ENCODE measurements at regions not wholly inside any gene's neighbourhood (a gene's known extent, or its start where the extent isn't known, plus 50 kb on each side); places are given as distances from the start of the nearest gene placed in this dataset.

DNA sequence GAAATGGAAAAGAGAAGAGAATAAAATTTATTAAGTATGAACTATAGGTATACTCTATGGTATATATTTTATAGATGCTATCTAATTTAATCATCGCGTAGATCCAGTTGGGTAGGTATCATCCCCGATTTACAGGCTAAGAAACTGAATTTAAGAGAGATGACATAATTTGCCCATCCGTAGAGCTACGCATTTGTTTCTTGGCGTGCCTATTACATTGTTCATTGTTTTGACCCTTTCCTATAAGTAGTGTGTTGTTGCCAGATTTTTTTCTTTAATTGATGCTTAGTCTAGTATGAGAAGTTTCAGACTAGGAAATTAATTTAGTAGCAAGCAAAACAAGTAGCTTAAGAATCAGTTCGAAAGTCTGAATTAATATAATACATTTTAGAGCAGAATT lies 205.7 kb upstream of the NPSR1 start (continued):
- no peak for TF ChIP-seq PHF21A (IDR thresholded peaks at IDR 0.05; ENCODE audit: borderline replicate concordance, low read depth)
- no peak for TF ChIP-seq CBFB (CRISPR knock-in tag; IDR thresholded peaks at IDR 0.05)
- TF ChIP-seq ZNF217 (CRISPR knock-in tag; IDR thresholded peaks at IDR 0.05), result no peak
- no peak for TF ChIP-seq ELF2 (CRISPR knock-in tag; IDR thresholded peaks at IDR 0.05)

DNA sequence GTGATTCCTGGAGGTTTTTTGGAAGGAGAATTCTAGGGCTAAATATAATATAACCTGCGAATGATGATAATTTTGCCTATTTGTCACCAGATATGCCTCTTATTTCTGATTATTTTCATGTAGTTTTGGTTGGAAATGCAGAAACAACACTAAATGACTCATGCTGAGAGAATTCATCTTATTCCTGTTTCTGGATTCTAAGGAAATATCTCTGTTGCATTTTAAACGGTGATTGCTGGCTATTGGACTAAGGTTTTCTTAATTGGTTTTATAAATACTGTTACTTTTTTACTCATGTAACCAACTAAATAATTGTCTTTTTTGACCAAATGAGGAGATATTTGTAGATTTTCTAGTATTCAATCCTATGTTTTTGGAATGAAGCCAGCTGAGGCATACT lies 204.9 kb upstream of the NPSR1 start:
- TF ChIP-seq ZNF507 (tag; conservative IDR thresholded peaks at IDR 0.05) (no peak), HNRNPL (IDR thresholded peaks at IDR 0.05; ENCODE audit: low read depth, low read length) (no peak)
- TF ChIP-seq, protein P1, sequence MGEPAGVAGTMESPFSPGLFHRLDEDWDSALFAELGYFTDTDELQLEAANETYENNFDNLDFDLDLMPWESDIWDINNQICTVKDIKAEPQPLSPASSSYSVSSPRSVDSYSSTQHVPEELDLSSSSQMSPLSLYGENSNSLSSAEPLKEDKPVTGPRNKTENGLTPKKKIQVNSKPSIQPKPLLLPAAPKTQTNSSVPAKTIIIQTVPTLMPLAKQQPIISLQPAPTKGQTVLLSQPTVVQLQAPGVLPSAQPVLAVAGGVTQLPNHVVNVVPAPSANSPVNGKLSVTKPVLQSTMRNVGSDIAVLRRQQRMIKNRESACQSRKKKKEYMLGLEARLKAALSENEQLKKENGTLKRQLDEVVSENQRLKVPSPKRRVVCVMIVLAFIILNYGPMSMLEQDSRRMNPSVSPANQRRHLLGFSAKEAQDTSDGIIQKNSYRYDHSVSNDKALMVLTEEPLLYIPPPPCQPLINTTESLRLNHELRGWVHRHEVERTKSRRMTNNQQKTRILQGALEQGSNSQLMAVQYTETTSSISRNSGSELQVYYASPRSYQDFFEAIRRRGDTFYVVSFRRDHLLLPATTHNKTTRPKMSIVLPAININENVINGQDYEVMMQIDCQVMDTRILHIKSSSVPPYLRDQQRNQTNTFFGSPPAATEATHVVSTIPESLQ (CRISPR knock-in tag; IDR thresholded peaks at IDR 0.05), result no peak
- TF ChIP-seq, protein P2, sequence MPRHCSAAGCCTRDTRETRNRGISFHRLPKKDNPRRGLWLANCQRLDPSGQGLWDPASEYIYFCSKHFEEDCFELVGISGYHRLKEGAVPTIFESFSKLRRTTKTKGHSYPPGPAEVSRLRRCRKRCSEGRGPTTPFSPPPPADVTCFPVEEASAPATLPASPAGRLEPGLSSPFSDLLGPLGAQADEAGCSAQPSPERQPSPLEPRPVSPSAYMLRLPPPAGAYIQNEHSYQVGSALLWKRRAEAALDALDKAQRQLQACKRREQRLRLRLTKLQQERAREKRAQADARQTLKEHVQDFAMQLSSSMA (CRISPR knock-in tag; IDR thresholded peaks at IDR 0.05), result no peak
- TF ChIP-seq, protein P3, sequence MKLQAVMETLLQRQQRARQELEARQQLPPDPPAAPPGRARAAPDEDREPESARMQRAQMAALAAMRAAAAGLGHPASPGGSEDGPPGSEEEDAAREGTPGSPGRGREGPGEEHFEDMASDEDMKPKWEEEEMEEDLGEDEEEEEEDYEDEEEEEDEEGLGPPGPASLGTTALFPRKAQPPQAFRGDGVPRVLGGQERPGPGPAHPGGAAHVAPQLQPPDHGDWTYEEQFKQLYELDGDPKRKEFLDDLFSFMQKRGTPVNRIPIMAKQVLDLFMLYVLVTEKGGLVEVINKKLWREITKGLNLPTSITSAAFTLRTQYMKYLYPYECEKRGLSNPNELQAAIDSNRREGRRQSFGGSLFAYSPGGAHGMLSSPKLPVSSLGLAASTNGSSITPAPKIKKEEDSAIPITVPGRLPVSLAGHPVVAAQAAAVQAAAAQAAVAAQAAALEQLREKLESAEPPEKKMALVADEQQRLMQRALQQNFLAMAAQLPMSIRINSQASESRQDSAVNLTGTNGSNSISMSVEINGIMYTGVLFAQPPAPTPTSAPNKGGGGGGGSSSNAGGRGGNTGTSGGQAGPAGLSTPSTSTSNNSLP (IDR thresholded peaks at IDR 0.05; ENCODE audit: borderline replicate concordance, low read depth, low read length), result no peak
- DNase-seq (ENCODE audit: extremely low read depth in 1 of 4, low spot score in 3 of 4) (no peak), FAIRE-seq (no peak), ATAC-seq (no peak)
- intact Hi-C loops (cut with micrococcal nuclease) (no loop called here), in situ Hi-C loops (cut with MboI) (no loop called here)
- Histone ChIP-seq H3K27me3 (ENCODE audit: control insufficient read depth in 2 of 2, insufficient read depth in 2 of 2, low read length in 2 of 2) (no peaks in the 10 kb centered on the region), H3K27ac (ENCODE audit: extremely low read depth, low read depth, low read length) (no peak overlapping the region), H3K36me3 (ENCODE audit: control insufficient read depth, insufficient read depth, low read length) (no peaks in the 10 kb centered on the region), H3K9ac (ENCODE audit: insufficient read depth in 1 of 2, low read depth in 2 of 2, low read length in 2 of 2) (no peak overlapping the region), H3K79me2 (ENCODE audit: control insufficient read depth, insufficient read depth, low read length) (no peaks in the 10 kb centered on the region), H3K9me1 (ENCODE audit: control insufficient read depth, insufficient read depth, low read length) (no peaks in the 10 kb centered on the region), H3K4me3 (no peak overlapping the region), H2AFZ (ENCODE audit: low read depth, low read length) (no peak overlapping the region), H3K4me2 (ENCODE audit: insufficient read depth, low read length) (no peak overlapping the region), H4K20me1 (replicated peaks; ENCODE audit: control insufficient read depth, insufficient read depth, low read length) (no peaks in the 10 kb centered on the region), H3K4me1 (replicated peaks in 1 of 2; ENCODE audit: control insufficient read depth in 2 of 2, insufficient read depth in 2 of 2, low read length in 2 of 2) (no peaks in the 10 kb centered on the region), H3K9me3 (replicated peaks; ENCODE audit: control insufficient read depth, insufficient read depth, low read depth, low read length) (no peaks in the 10 kb centered on the region)
- 5% methylated on average over 2 of the region's 2 CpGs for WGBS (ENCODE audit: insufficient coverage, low coverage, missing lambda C conversion rate)
- ChIA-PET CTCF (ENCODE audit: low intra/inter-chr PET ratio) (no interaction called here), POLR2A (no interaction called here)
- BruUV-seq (replicated peaks), result no TSS peak
